Body of pancreas (tissue), 4 donors: ENCODE measurements at regions not wholly inside any gene's neighbourhood (a gene's known extent, or its start where the extent isn't known, plus 50 kb on each side); places are given as distances from the start of the nearest gene placed in this dataset.

Experiments
- POLR2A ChIP-seq, 3 donors: fragments of 450-650 bp; IDR thresholded peaks; one replicate each; pipeline ENCODE4 v1.6.1; 2016; ENCODE audit warnings: antibody characterized with exemption in 3 of 3, mild to moderate bottlenecking in 2 of 3
- TF ChIP-seq, protein P1 (sequence below), 7 experiments: fragments of 450-650 bp in 4 of 7; fragments of 200-600 bp in 3 of 7; sonication (generic) in 3 of 7; IDR thresholded peaks; one replicate each; pipeline ENCODE4 v1.5.1; 2016 to 2019; ENCODE audit warnings: antibody characterized with exemption in 7 of 7

DNA sequence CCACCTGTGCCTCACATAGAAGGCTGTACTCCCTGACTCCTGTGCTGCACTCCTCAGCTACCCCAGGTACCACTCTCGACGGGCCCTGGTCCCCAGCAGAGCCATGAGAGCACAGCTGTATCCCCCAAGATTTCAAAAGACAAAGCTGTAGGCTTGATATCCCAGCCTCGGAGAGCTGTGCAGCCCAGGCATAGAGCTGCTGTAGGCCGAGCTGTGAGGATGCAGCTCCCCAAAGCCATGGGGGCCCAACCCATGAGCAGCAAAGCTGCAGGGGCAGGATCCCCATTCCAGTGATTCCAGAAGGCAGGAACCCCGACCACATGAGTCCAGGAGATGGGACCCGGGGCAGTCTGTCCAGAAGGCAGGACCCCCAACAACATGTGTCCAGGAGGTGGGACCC lies 123.8 kb upstream of the CBLN2 start:
- TF ChIP-seq, protein P1, sequence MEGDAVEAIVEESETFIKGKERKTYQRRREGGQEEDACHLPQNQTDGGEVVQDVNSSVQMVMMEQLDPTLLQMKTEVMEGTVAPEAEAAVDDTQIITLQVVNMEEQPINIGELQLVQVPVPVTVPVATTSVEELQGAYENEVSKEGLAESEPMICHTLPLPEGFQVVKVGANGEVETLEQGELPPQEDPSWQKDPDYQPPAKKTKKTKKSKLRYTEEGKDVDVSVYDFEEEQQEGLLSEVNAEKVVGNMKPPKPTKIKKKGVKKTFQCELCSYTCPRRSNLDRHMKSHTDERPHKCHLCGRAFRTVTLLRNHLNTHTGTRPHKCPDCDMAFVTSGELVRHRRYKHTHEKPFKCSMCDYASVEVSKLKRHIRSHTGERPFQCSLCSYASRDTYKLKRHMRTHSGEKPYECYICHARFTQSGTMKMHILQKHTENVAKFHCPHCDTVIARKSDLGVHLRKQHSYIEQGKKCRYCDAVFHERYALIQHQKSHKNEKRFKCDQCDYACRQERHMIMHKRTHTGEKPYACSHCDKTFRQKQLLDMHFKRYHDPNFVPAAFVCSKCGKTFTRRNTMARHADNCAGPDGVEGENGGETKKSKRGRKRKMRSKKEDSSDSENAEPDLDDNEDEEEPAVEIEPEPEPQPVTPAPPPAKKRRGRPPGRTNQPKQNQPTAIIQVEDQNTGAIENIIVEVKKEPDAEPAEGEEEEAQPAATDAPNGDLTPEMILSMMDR (IDR thresholded peaks at IDR 0.05), result no peak
- no peak for TF ChIP-seq POLR2A (IDR thresholded peaks at IDR 0.05)
